NCI-H1436 (cell line): ENCODE measurements at regions not wholly inside any gene's neighbourhood (a gene's known extent, or its start where the extent isn't known, plus 50 kb on each side); places are given as distances from the start of the nearest gene placed in this dataset.
A peak's percentile ranks its signal among the peaks of the same experiment; 100 is the strongest.

Experiments used
- DNase-seq: peaks from one replicate; lab custom pipeline; 2025; lab: John Stamatoyannopoulos, UW

DNA sequence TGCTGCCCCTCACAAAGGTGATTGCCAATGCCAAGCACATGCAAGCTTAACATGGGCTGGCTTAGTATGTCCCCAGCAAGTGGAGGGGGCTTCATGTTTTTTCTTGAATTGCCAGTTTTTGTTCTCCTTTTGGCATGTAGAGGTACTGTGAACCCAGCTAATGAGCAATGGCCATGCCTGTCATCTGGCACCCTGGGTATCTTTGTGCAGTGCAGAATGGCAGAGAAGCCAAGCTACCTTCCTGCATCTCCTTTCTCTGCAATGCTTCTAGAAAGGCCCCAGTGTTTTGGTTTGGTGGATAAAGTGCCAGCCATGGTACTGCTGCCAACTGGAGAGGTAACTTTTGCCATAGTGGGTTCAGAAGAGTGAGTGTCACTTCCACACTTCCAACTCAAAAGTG lies 576.9 kb downstream of the CMPK2 start:
- DNase-seq = no peak

DNA sequence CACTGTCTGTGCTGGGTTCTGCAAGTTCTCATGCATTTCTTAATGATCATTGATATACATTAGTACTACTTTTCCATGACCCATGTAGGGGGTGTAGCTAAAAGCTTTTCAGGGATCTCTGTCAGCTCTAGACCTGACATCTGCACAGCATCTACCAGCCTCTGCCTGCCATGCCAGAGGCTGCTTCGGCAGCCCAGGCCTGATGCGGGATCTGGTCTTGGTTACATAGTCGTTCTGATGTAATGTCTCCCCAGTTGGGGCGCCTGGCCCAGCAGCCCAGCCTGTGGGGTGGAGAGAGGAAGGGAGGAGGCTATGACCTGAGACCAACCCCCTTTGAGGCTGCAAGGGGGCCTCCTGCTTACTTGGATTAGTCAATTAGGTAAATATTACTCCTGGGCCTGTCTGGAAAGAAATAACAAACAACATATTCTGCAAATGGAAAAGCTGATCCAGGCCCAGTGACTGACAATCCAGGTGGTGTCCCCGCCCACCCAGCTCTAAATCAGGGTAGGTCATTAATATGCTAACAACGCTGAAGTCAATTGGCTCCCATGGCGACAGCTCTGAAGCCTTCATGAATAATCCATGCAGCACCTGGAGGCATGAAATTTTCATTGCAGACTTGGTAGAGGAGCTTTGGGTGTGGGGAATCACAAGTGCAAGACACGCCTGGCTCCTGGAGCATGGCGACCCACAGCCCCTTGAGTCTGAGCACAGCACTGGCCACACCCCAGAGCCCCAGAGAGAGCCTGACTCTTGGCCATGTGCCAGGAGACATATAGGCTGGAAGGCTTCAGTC lies 575.3 kb downstream of the CMPK2 start:
- peak; percentile 84 for DNase-seq

DNA sequence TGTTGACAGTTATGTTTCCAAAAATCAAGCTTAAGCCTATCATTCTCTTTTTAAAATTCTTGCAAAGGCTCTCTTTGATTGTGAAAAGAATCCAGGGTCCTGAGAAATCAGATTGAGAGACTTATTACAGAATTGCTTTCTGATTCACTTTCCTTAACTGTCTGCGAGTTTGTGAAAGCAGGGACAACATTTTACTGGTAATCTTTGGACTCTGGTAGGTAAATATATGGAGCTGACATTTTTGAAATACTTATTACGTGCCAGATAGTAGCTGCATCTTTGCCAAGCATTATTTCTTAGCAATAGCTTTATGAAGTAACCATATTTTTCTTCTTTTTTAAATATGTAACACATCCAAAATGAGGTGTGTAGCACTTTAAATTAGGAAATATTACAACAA lies 570.9 kb downstream of the CMPK2 start:
- no peak for DNase-seq

DNA sequence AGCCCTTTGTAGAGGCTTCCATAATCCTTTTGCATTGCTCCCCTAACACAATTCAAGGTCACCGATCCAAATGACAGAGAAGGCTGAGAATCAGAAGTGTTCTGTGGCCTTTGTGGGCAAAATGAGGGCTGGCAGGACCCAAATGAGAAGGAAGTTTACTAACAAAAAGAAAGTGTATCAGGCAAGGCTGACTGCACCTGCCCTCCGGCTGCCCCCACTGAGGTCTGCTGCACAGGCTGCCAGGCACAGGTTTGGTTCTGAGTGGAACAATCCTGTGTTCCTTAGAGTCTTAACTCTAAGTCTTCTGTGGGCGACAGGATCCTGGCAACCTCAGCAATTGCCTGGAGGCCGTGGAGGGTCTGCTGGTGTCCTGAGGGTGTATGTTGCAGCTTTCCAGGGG lies 568.5 kb downstream of the CMPK2 start:
- DNase-seq = no peak

DNA sequence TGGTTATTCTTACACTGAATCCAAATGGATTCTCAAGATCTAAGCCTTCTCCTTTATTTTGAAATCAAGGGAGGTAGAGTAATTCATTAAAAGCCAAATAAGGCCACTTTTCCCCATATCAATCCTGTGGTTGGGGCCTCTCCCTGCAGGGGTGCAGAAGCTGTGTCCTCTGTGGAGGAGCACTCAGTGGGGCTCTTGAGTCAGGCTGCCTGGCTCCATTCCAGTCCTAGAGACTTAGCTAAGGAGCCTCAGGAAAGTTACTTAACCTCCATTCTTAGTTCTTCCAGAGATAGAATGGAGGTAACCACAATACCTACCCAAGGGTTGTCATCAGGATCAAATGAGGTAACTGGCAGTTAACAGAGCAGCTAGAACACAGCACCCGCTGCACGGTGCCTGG lies 564.3 kb downstream of the CMPK2 start:
- no peak for DNase-seq

DNA sequence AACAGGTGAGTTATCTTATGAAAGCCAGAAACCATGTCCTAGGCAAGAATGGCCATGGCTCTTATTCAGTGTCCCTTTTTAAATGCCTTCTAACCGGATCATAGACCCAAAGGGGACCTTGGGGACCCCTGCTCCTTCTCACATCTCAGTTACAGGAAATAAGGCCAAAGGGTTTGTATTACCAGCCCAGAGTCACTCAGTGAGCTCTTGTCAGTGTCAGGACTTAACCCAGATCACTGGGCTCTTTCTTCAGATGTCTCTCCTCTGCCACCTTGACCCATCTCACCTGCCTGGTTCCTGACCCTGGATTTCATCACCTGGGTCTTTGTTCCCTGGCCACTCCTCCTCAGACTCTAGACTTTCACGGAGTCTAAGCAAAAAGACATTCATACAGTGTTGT lies 556.7 kb downstream of the CMPK2 start:
- DNase-seq = no peak

DNA sequence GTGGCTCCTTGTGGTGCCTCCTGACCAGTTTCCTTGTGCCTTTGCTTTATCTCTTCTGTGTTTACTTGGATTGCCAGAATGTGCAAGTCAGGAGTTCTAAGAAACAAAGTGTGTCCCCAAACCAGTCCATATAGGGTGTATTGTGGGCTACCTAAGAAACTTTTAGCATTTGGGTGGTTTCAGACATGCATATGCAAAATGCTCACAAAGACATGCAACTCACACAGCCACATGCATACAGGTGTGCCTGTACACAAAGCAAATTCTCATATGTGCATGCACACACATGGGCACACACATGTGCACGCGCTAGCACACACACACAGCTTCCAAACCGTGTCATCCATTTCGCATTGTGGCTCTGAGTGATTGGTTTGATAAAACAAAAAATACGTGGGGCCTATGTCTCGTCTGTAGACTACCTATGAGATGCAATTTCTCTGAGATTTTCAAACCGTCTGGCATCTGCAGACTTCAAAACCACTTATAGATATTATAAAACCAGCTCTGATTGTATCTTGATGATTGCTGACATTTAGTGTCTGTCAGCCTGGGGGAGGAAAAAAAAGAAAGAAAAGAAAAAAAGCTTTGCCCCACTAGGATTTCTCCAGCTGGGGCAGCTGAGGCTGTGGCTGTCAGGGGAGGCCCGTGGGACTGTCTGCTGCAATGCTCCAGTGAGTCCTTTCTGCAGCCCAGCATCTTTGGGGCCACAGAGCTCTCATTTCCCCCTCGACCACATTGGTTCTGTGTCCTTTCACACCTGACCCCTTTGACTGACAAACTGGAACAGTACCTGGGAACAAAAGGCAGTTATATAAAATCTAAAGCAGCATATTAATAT lies 556.1 kb downstream of the CMPK2 start:
- no peak for DNase-seq

DNA sequence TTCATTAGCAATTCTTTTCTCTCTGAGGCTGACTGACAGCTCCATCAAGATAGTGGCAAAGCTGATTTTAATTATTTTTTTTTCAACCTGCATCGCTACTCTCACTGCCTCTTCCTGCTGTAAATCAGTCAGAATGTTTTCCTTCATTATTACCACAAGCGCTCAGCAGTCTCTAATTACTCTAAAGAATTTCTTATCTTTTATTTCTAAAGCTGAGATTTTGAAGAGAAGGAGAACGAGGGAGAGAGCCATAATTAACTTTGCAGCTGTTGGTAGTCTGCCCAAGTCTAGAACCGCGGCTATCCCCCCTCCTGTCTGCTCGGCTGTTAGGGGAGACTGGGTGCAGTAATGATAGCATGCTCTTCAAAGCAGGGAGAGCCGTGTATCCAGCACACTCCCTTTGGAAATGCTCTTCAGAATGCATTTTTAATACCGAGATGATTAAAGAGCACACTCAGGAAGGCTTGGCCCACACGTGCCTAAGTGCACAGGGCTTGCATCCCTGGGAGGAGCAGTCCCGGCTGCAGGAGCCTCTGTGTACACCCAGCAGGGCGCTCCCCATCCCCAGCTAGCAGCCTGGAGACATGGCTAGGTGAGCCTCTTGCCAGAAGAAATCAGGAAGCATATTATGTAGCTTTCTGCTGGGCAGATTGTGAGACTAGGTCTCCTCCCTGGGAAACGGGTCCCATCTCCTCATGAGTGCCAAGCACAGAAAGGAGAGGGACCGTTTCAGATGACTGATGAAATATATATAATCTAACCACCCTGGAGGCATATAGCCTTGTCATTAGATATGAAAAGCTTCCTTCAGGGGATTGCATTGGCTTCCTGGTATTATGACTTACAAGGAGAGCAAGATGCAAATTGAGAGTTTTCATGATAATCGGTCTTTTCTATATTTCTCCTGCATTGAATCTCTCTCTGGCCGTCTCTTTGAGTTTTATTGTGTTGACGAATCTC lies 555.2 kb downstream of the CMPK2 start:
- peak; percentile 42 for DNase-seq

DNA sequence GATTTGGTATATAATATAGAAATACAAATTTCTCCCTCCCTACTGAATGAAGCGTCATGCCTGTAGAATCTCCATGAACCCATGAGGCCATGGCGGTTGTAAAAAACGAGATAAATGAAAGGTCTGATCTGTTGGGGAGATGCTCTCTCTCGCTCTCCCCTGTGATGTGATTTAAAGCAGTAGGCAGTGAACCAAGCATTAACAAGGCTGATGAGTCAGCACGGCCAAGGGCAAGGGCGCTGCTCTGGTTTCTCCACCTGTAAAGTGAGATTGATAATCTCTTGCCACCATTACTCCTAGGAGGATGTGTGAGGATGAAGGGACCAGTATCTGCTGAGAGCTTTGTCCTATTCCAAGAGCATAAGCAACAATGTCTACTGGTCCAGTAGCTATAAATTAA lies 553.3 kb downstream of the CMPK2 start:
- DNase-seq = no peak

DNA sequence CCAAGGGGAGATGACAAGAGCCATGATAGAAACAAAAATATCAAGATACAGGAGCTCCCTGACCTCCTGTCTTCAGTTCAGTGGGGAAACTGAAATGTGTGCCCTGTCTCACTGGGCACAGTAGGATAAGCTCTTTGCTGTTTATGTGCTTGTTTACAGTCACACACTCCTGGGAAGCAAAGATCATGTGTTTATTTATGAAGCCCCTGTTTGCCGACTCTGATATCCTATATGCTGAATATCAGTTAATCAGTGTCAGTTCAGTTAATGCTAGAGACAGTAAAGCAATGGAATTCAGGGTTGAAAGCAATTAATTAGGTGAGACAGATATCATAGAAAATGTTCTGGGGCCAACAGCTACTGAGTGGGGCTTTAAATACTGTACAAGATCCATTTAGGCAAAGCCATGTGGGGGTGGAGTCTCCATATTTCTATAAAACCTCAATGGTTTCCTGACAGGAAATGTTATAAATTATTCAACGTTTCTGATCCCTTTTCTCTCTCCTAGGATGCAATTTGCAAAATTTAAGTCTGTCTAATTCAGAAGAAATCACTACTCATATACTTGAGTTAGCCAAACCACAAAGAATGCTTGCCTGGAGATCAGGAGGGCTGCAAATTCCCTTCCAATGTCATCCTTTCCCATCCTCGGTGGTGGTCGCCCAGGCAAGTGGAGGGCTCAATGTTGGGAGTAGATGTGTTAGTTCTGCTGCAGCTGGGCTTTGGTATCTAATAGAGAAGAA lies 551.3 kb downstream of the CMPK2 start:
- no peak for DNase-seq

DNA sequence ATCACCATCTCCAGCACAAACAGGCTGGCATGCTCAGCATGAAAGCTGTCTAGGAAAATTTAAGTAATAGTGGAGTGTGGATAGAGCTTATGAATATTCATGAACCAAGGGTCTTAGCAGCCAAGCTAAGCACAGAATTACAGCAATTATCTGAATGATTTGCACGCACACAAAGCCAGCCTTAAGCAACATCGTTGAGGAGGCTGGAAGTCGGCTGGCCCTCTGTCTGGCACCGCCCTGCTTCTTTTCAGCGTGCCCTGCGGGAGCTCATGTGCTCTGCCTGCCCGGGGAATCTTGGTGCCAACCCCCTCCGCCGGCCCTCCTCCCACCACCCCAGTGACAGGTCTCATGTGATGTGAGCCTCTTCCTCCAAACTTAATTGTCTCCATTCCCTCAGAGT lies 540.1 kb downstream of the CMPK2 start:
- DNase-seq = peak; percentile 70

DNA sequence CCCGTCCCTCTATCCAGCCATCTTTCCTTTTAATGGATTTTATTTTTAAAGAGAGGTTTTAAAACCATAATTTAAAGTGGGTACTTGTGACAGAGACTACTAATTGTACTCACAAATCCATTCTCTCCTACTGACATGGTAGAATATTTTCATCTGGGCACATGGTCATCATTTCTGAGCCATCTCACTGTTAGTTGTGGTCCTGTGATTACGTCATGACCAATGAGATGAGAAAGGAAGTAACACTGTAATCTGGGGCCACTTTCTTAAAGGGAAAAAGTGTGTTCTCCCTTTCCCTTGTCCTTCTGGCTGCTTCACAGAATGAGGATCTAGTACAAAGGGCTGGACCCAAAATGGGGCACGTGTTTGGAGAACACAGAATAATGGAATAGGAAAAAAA lies 538.7 kb downstream of the CMPK2 start:
- no peak for DNase-seq

DNA sequence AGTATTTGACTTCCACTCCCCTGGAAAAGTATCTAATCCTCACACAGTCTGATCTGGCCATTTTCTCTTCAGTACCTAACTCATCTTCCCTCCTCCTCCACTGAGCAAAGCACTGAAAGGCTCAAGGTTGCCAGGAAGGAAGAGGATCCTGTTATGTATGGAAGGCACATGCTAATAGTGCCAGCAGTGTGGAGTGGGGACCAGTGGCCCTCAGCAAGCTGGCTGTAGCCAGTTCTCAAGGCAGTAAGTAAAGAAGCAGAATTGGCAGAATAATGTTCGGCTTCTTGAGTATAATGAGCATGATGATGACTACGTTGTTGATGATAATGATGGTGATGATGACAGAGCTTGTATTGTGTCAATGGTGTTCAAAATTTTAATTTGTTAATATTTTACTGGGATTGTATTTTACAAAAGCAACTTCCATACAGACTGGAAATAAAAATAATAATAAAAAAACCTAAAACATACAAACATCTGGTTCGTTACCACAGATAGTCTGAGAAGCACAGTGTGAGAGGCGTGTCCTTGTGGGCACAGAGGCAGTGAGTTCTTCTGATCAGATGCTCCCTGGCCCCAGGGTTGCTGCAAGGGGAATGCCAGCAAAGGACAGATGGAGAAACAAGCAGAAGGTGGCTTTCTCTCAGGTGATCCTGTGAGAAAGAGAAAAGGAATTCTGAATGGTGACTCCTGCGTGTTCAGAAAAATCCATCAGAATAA lies 528.8 kb downstream of the CMPK2 start:
- DNase-seq = no peak

DNA sequence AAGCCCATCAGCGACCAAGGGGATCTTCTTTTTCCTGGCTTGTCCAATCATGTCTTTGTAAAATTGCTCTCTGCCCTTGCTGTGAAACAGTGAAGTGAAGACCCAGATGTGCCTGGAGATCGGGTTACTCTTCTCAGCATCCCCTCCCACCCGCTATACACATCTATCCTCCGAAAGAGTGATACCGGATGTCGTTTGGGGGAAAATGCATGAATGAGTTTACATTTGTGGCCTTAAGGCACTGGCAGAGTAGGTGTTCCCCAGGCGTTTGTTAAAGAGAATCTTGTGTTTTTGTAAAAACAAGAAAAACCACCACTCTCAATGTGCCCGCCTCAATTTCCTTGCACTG lies 528.3 kb downstream of the CMPK2 start:
- no peak for DNase-seq

DNA sequence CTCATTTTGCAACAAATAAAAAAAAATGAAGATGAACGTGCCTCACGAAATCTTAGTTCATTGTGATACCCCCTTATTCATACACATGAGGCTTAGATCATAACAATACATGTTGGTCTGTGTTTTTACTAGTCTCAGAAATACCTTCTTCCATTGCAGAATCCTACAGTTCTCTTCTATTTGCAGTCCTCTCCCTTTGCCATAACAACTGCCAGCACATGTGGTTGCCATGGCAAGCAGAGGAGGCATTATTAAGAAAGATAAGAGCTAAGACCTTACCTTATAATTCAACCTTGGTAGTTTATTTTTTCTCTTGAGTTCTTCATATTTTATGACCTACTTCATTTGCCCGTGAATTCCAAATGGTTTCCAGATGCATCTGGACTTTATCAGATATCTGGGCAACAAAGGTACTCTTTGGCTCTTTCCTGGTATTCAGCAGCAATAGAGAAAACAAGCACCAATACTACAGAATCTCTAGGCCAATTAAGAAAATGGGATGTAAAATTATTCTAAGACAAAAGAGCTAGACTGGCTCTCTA lies 524.0 kb downstream of the CMPK2 start:
- no peak for DNase-seq

DNA sequence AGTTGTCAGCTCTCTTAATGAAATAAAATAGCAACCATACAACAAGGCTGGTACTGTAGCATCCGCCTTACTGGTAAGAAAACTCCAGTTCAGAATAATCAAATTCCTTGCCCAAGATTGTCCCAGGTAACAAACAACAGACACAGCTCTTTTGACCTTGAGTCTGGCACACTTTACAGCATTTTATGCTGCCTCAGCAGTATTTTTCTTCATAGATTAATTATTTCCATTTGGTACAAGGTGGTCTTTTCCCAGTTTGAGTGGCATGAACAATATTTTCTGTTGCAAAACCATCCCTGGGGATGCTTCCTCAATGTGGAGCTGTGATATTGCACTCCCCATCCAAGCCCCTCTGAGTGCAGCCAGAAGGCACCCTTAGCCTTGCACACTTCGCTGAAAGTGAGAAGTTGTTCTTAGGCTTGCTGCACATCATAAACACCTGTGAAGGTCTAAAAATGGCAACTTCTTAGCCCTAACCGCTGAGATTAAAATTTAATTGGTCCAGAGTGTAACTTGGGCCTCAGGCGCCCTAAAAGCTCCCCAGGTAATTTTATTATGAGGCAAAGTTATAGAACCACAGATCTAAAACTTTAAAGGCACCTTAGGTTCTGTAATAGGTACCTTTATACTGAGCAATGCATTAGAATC lies 523.3 kb downstream of the CMPK2 start:
- no peak for DNase-seq

DNA sequence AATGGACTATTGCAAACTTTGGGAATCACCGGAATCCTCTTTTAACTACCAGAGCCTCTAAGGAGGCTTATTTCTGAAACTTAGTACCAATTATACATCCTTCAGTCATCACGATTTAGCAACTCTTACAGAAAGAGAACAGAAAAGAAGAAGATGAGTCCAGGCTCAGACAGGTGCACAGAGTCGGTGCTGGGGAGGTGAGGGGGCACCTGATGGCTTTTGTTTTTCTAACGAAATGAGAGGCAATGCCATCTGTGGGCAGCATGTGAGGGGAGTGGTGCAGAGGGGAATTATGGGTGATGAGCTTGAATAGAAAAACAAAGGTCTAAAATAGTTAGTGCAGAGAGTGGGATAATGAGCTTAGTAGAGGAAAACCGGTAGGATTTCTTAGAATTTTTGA lies 522.6 kb downstream of the CMPK2 start:
- no peak for DNase-seq

DNA sequence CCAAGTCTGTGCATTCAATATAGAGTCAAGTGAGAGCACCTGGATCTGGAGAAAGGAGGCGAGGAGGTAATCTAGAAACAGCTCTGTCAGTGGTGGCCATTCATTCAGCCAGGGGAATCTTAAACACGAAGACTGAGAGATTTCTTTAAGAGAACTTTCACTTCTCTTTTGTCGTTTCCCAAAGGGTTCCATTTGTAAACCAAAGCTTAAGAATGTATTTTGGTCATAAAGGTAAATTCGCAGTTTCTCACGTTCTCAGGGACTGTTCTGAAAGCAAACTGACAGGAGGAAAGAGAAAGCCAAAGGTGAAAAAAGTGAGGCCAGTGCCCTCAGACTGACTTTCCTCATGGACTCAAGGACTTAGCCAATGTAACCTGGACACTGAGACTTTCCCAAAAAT lies 513.5 kb downstream of the CMPK2 start:
- DNase-seq = no peak

DNA sequence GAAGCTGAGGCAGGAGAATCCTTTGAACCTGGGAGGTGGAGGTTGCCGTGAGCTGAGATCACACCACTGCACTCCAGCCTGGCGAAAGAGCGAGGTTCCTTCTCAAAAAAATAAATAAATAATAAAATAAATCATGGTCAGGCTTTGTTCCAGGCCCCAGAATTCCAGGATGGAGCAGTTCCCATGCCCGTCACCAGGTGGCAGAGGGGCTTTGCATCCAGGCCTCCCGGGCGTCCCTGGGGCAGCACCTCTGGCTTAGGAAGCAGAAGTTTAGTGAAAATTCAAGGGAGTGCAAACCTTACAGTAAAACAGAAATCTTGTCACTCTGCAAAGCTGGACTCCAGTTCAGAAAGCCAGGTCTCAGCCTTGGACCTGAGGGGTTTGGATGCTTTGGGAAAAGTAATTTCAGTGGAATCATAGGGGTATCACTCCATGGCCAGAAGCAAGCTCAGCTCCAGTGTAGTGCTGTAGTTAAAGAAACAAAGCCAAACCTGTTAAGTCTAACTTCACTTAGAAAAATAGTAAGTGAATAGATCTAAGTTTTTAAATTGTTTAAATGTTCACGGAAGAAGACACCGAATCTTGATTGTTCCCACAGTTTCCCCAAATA lies 512.7 kb downstream of the CMPK2 start:
- DNase-seq = peak; percentile 2

DNA sequence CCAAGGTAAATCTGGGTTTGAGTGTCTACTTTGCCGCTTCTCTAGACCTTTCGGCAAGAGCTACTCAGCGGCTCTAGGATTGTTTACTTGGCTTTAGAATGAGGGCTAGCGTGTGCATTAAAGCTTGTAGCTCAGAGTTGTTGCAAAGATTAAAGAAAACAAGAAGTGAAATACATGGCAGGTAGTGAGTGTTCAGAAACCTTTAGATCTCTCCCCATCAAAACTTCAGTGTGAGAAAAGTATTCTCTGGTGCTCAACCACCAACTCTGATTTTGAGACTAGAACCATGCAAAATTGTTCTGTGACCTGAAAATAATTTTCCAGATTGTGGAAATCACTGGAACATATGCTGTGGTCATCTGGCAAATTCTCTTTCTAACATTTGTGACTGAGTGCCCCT lies 512.0 kb downstream of the CMPK2 start:
- no peak for DNase-seq
